GM23338 (cell line): ENCODE measurements at regions not wholly inside any gene's neighbourhood (a gene's known extent, or its start where the extent isn't known, plus 50 kb on each side); places are given as distances from the start of the nearest gene placed in this dataset.

Source experiments
- ATAC-seq: fragments of 200-7000 bp; cut with Tn5 transposase; 3 replicates; pipeline ENCODE4 v1.9.1; 2020
- DNase-seq: peaks from one replicate; pipeline ENCODE4 v3.0.0-alpha.2; 2015; ENCODE audit warnings: low spot score
- H2AFZ ChIP-seq: fragments of 200-600 bp; sonication (generic); 2 replicates; pipeline ENCODE4 v1.8.0; 2016; ENCODE audit warnings: antibody characterized with exemption, mild to moderate bottlenecking, moderate library complexity
- H3F3A ChIP-seq: fragments of 200-600 bp; sonication (generic); replicated peaks from 2 replicates; pipeline ENCODE4 v1.8.0; 2017; ENCODE audit warnings: antibody characterized with exemption, mixed run types, low read depth
- H3K27ac ChIP-seq: fragments of 200-600 bp; sonication (generic); 2 replicates; pipeline ENCODE4 v1.6.1; 2016; ENCODE audit warnings: low read depth
- H3K27me3 ChIP-seq: fragments of 200-600 bp; sonication (generic); 2 replicates; pipeline ENCODE4 v1.8.0; 2016; ENCODE audit warnings: mild to moderate bottlenecking, mixed run types, moderate library complexity; ENCODE audit not compliant: insufficient read depth
- H3K36me3 ChIP-seq: fragments of 200-600 bp; sonication (generic); 2 replicates; pipeline ENCODE4 v1.8.0; 2016; ENCODE audit warnings: mild to moderate bottlenecking; ENCODE audit not compliant: insufficient read depth
- H3K4me1 ChIP-seq: fragments of 200-600 bp; sonication (generic); 2 replicates; pipeline ENCODE4 v1.8.0; 2016; ENCODE audit warnings: mild to moderate bottlenecking, moderate library complexity; ENCODE audit not compliant: insufficient read depth
- H3K4me2 ChIP-seq: fragments of 200-600 bp; sonication (generic); 2 replicates; pipeline ENCODE4 v1.7.1; 2017; ENCODE audit warnings: mixed run types
- H3K4me3 ChIP-seq: fragments of 200-600 bp; sonication (generic); 2 replicates; pipeline ENCODE4 v1.6.1; 2016; ENCODE audit warnings: mixed run types
- H3K79me2 ChIP-seq: fragments of 200-600 bp; sonication (generic); replicated peaks from 2 replicates; pipeline ENCODE4 v1.8.0; 2017; ENCODE audit warnings: mild to moderate bottlenecking; ENCODE audit not compliant: insufficient read depth
- H3K9me2 ChIP-seq: fragments of 200-600 bp; sonication (generic); 2 replicates; pipeline ENCODE4 v1.8.0; 2017; ENCODE audit not compliant: insufficient read depth
- H4K20me1 ChIP-seq: fragments of 200-600 bp; sonication (generic); replicated peaks from 2 replicates; pipeline ENCODE4 v1.8.0; 2017; ENCODE audit warnings: mild to moderate bottlenecking; ENCODE audit not compliant: insufficient read depth
- H3K27ac Mint-ChIP-seq: 2 replicates; pipeline ENCODE4 v1.8.0; 2020; ENCODE audit warnings: inconsistent platforms, mild to moderate bottlenecking, moderate library complexity, mixed read lengths
- H3K27me3 Mint-ChIP-seq: 3 replicates; pipeline ENCODE4 v1.8.0; 2022; ENCODE audit warnings: low read depth, mild to moderate bottlenecking, moderate library complexity, mixed read lengths, inconsistent platforms; ENCODE audit not compliant: insufficient read depth, poor library complexity
- H3K36me3 Mint-ChIP-seq: 3 replicates; pipeline ENCODE4 v1.8.0; 2021; ENCODE audit warnings: low read depth, mild to moderate bottlenecking, inconsistent platforms, moderate library complexity, mixed read lengths
- H3K4me1 Mint-ChIP-seq: 3 replicates; pipeline ENCODE4 v1.8.0; 2020; ENCODE audit warnings: mild to moderate bottlenecking, inconsistent platforms, mixed read lengths
- H3K4me3 Mint-ChIP-seq: 3 replicates; pipeline ENCODE4 v1.8.0; 2021; ENCODE audit warnings: moderate library complexity, mild to moderate bottlenecking, inconsistent platforms, mixed read lengths
- H3K9me3 Mint-ChIP-seq: 3 replicates; pipeline ENCODE4 v1.8.0; 2020; ENCODE audit warnings: moderate library complexity, mild to moderate bottlenecking, inconsistent platforms, mixed read lengths
- CREB1 ChIP-seq: fragments of 250-450 bp; sonication (Bioruptor Pico); IDR thresholded peaks from 2 replicates; pipeline ENCODE4 v1.5.0; 2020; ENCODE audit warnings: low read depth, mild to moderate bottlenecking, moderate library complexity
- EZH2 ChIP-seq: fragments of 200-600 bp; sonication (generic); IDR thresholded peaks from one replicate; pipeline ENCODE4 v1.8.0; 2017; ENCODE audit warnings: antibody characterized with exemption, mild to moderate bottlenecking, low read depth; ENCODE audit not compliant: unreplicated experiment
- EZH2phosphoT487 ChIP-seq: fragments of 200-600 bp; sonication (generic); IDR thresholded peaks from one replicate; pipeline ENCODE4 v1.8.1; 2018; ENCODE audit warnings: antibody characterized with exemption; ENCODE audit not compliant: unreplicated experiment
- JUNB ChIP-seq: IDR thresholded peaks from one replicate; pipeline ENCODE4 v1.6.1; 2016; ENCODE audit warnings: antibody characterized with exemption; ENCODE audit not compliant: unreplicated experiment
- NANOG ChIP-seq: IDR thresholded peaks from 2 replicates; pipeline ENCODE4 v1.6.1; 2016; ENCODE audit warnings: antibody characterized with exemption, borderline replicate concordance
- POLR2AphosphoS5 ChIP-seq: IDR thresholded peaks from 2 replicates; pipeline ENCODE4 v1.6.1; 2016; ENCODE audit warnings: antibody characterized with exemption, low read depth
- STAT1 ChIP-seq: IDR thresholded peaks from one replicate; pipeline ENCODE4 v1.6.1; 2016; ENCODE audit warnings: antibody characterized with exemption; ENCODE audit not compliant: unreplicated experiment
- ZNF114 ChIP-seq: fragments of 250-450 bp; sonication (Bioruptor Pico); IDR thresholded peaks from 2 replicates; pipeline ENCODE4 v1.5.0; 2020; ENCODE audit warnings: mild to moderate bottlenecking, moderate library complexity
- ZNF331 ChIP-seq: fragments of 250-450 bp; sonication (Bioruptor Pico); IDR thresholded peaks from 2 replicates; pipeline ENCODE4 v1.5.0; 2020; ENCODE audit warnings: low read depth, mild to moderate bottlenecking, moderate library complexity
- TF ChIP-seq, protein P1 (sequence below), 2 experiments: fragments of 200-600 bp in 1 of 2; sonication (generic) in 1 of 2; conservative IDR thresholded peaks; 2 replicates each; pipeline versions ENCODE4 v1.5.1 to v1.6.1; 2016 to 2017; ENCODE audit warnings: antibody characterized with exemption in 2 of 2, low read depth in 2 of 2, mild to moderate bottlenecking in 2 of 2, moderate library complexity in 1 of 2
- TF ChIP-seq, protein P2 (sequence below): IDR thresholded peaks from one replicate; pipeline ENCODE4 v1.6.1; 2018; ENCODE audit warnings: antibody characterized with exemption; ENCODE audit not compliant: unreplicated experiment
- TF ChIP-seq, protein P3 (sequence below): fragments of 250-450 bp; sonication (Bioruptor Pico); IDR thresholded peaks from 2 replicates; pipeline ENCODE4 v1.5.0; 2020; ENCODE audit warnings: mild to moderate bottlenecking, moderate library complexity
- TF ChIP-seq, protein P4 (sequence below): IDR thresholded peaks from 2 replicates; pipeline ENCODE4 v1.6.1; 2016; ENCODE audit warnings: antibody characterized with exemption

DNA sequence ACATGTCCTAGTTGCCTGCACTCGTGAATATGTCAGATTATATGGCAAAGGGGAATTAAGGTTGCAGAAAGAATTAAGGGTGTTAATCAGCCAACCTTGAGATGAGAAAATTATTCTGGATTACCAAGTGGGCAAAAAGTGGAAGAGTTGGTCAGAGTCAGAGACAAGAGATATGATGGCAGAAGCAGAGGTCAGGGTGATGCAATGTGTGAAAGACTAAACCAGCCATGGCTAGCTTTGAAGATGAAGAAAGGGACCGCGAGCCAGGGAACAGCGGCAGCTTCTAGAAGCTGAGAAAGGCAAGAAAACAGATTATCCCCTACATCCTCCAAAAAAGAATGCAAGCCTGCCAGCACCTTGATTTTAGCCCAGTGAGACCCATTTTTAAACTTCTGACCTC, 385.6 kb downstream of the HNRNPD start (continued):
- TF ChIP-seq, protein P1, sequence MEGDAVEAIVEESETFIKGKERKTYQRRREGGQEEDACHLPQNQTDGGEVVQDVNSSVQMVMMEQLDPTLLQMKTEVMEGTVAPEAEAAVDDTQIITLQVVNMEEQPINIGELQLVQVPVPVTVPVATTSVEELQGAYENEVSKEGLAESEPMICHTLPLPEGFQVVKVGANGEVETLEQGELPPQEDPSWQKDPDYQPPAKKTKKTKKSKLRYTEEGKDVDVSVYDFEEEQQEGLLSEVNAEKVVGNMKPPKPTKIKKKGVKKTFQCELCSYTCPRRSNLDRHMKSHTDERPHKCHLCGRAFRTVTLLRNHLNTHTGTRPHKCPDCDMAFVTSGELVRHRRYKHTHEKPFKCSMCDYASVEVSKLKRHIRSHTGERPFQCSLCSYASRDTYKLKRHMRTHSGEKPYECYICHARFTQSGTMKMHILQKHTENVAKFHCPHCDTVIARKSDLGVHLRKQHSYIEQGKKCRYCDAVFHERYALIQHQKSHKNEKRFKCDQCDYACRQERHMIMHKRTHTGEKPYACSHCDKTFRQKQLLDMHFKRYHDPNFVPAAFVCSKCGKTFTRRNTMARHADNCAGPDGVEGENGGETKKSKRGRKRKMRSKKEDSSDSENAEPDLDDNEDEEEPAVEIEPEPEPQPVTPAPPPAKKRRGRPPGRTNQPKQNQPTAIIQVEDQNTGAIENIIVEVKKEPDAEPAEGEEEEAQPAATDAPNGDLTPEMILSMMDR (conservative IDR thresholded peaks at IDR 0.05; ENCODE audit: low read depth in 2 of 2) = no peak
- TF ChIP-seq CREB1 (CRISPR knock-in tag) = no peak

DNA sequence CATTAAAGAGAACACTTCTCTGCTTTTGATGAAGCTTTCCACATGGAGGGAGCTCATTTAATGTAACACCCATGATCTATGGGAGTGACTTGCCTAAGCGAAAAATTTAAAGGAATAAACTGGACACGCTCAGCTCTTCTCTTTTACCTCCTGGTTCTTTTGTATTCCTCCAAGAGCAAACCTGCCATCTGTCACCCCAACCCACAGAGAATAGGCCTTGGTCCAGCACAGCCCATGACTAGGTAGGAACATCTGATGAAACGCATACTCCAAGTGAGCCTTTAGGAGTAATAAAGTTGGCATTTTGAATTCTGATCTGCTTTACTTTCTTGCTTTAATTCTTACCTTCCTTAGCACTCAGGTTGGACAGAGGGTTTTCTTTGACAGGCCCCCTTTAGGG, 389.0 kb downstream of the HNRNPD start:
- peaks cover 2% of the 10 kb centered on the region for H3K27me3 Mint-ChIP-seq
- H3K27ac ChIP-seq = no peak overlapping the region
- DNase-seq = no peak
- no peaks in the 10 kb centered on the region for H3K79me2 ChIP-seq
- no peaks in the 10 kb centered on the region for H3K9me3 Mint-ChIP-seq
- H3K27me3 ChIP-seq = no peaks in the 10 kb centered on the region
- no peak overlapping the region for H3K27ac Mint-ChIP-seq
- H3K4me3 ChIP-seq = no peak overlapping the region
- H3K4me1 ChIP-seq = no peaks in the 10 kb centered on the region; the same call in 1 of the 2 replicates
- no peaks in the 10 kb centered on the region for H3F3A ChIP-seq
- H3K36me3 ChIP-seq = no peaks in the 10 kb centered on the region
- H3K36me3 Mint-ChIP-seq = no peaks in the 10 kb centered on the region
- H3K9me2 ChIP-seq = no peaks in the 10 kb centered on the region
- no peak overlapping the region for H3K4me3 Mint-ChIP-seq
- no peak for ATAC-seq
- H3K4me1 Mint-ChIP-seq = peaks cover 5% of the 10 kb centered on the region; the same call in 2 of the 3 replicates
- H2AFZ ChIP-seq = no peak overlapping the region
- no peaks in the 10 kb centered on the region for H4K20me1 ChIP-seq
- H3K4me2 ChIP-seq = no peak overlapping the region
- no peak for TF ChIP-seq EZH2phosphoT487
- TF ChIP-seq, protein P2, sequence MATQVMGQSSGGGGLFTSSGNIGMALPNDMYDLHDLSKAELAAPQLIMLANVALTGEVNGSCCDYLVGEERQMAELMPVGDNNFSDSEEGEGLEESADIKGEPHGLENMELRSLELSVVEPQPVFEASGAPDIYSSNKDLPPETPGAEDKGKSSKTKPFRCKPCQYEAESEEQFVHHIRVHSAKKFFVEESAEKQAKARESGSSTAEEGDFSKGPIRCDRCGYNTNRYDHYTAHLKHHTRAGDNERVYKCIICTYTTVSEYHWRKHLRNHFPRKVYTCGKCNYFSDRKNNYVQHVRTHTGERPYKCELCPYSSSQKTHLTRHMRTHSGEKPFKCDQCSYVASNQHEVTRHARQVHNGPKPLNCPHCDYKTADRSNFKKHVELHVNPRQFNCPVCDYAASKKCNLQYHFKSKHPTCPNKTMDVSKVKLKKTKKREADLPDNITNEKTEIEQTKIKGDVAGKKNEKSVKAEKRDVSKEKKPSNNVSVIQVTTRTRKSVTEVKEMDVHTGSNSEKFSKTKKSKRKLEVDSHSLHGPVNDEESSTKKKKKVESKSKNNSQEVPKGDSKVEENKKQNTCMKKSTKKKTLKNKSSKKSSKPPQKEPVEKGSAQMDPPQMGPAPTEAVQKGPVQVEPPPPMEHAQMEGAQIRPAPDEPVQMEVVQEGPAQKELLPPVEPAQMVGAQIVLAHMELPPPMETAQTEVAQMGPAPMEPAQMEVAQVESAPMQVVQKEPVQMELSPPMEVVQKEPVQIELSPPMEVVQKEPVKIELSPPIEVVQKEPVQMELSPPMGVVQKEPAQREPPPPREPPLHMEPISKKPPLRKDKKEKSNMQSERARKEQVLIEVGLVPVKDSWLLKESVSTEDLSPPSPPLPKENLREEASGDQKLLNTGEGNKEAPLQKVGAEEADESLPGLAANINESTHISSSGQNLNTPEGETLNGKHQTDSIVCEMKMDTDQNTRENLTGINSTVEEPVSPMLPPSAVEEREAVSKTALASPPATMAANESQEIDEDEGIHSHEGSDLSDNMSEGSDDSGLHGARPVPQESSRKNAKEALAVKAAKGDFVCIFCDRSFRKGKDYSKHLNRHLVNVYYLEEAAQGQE = no peak
- TF ChIP-seq ZNF331 = no peak
- no peak for TF ChIP-seq STAT1
- TF ChIP-seq CREB1 (CRISPR knock-in tag) = no peak
- TF ChIP-seq JUNB = no peak
- TF ChIP-seq NANOG = no peak
- no peak for TF ChIP-seq ZNF114 (CRISPR knock-in tag)
- no peak for TF ChIP-seq POLR2AphosphoS5
- TF ChIP-seq, protein P3, sequence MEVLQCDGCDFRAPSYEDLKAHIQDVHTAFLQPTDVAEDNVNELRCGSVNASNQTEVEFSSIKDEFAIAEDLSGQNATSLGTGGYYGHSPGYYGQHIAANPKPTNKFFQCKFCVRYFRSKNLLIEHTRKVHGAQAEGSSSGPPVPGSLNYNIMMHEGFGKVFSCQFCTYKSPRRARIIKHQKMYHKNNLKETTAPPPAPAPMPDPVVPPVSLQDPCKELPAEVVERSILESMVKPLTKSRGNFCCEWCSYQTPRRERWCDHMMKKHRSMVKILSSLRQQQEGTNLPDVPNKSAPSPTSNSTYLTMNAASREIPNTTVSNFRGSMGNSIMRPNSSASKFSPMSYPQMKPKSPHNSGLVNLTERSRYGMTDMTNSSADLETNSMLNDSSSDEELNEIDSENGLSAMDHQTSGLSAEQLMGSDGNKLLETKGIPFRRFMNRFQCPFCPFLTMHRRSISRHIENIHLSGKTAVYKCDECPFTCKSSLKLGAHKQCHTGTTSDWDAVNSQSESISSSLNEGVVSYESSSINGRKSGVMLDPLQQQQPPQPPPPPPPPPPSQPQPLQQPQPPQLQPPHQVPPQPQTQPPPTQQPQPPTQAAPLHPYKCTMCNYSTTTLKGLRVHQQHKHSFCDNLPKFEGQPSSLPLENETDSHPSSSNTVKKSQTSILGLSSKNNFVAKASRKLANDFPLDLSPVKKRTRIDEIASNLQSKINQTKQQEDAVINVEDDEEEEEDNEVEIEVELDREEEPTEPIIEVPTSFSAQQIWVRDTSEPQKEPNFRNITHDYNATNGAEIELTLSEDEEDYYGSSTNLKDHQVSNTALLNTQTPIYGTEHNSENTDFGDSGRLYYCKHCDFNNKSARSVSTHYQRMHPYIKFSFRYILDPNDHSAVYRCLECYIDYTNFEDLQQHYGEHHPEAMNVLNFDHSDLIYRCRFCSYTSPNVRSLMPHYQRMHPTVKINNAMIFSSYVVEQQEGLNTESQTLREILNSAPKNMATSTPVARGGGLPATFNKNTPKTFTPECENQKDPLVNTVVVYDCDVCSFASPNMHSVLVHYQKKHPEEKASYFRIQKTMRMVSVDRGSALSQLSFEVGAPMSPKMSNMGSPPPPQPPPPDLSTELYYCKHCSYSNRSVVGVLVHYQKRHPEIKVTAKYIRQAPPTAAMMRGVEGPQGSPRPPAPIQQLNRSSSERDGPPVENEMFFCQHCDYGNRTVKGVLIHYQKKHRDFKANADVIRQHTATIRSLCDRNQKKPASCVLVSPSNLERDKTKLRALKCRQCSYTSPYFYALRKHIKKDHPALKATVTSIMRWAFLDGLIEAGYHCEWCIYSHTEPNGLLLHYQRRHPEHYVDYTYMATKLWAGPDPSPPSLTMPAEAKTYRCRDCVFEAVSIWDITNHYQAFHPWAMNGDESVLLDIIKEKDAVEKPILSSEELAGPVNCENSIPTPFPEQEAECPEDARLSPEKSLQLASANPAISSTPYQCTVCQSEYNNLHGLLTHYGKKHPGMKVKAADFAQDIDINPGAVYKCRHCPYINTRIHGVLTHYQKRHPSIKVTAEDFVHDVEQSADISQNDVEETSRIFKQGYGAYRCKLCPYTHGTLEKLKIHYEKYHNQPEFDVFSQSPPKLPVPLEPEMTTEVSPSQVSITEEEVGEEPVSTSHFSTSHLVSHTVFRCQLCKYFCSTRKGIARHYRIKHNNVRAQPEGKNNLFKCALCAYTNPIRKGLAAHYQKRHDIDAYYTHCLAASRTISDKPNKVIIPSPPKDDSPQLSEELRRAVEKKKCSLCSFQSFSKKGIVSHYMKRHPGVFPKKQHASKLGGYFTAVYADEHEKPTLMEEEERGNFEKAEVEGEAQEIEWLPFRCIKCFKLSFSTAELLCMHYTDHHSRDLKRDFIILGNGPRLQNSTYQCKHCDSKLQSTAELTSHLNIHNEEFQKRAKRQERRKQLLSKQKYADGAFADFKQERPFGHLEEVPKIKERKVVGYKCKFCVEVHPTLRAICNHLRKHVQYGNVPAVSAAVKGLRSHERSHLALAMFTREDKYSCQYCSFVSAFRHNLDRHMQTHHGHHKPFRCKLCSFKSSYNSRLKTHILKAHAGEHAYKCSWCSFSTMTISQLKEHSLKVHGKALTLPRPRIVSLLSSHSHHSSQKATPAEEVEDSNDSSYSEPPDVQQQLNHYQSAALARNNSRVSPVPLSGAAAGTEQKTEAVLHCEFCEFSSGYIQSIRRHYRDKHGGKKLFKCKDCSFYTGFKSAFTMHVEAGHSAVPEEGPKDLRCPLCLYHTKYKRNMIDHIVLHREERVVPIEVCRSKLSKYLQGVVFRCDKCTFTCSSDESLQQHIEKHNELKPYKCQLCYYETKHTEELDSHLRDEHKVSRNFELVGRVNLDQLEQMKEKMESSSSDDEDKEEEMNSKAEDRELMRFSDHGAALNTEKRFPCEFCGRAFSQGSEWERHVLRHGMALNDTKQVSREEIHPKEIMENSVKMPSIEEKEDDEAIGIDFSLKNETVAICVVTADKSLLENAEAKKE = no peak
- no peak for TF ChIP-seq EZH2
- TF ChIP-seq, protein P4, sequence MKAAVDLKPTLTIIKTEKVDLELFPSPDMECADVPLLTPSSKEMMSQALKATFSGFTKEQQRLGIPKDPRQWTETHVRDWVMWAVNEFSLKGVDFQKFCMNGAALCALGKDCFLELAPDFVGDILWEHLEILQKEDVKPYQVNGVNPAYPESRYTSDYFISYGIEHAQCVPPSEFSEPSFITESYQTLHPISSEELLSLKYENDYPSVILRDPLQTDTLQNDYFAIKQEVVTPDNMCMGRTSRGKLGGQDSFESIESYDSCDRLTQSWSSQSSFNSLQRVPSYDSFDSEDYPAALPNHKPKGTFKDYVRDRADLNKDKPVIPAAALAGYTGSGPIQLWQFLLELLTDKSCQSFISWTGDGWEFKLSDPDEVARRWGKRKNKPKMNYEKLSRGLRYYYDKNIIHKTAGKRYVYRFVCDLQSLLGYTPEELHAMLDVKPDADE = no peak
